ENCODE measurements at regions not wholly inside any gene's neighbourhood (a gene's known extent, or its start where the extent isn't known, plus 50 kb on each side); places are given as distances from the start of the nearest gene placed in this dataset.

DNA sequence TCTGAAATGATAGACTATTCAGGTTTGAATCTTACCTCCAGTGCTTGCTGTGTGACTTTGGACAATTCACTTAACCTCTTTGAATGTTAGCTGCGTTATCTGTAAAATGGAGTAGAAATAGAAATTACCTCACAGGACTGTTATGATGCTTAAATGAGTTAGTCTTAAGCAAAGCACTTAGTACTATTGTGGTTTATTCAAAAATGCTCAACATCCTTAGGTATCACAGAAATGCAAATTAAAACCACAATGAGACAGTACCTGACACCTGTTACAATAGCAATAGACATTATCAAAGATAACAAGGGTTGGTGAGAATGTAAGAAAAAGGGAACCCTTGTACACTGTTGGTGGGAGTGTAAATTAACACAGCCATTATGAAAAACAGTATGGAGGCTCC lies 77.6 kb upstream of the FREM1 start:
- no peak overlapping the region for H3K27ac ChIP-seq
- TF ChIP-seq, protein P1, sequence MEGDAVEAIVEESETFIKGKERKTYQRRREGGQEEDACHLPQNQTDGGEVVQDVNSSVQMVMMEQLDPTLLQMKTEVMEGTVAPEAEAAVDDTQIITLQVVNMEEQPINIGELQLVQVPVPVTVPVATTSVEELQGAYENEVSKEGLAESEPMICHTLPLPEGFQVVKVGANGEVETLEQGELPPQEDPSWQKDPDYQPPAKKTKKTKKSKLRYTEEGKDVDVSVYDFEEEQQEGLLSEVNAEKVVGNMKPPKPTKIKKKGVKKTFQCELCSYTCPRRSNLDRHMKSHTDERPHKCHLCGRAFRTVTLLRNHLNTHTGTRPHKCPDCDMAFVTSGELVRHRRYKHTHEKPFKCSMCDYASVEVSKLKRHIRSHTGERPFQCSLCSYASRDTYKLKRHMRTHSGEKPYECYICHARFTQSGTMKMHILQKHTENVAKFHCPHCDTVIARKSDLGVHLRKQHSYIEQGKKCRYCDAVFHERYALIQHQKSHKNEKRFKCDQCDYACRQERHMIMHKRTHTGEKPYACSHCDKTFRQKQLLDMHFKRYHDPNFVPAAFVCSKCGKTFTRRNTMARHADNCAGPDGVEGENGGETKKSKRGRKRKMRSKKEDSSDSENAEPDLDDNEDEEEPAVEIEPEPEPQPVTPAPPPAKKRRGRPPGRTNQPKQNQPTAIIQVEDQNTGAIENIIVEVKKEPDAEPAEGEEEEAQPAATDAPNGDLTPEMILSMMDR (conservative IDR thresholded peaks at IDR 0.05): no peak
- no peak for TF ChIP-seq ZFX (IDR thresholded peaks at IDR 0.05)

DNA sequence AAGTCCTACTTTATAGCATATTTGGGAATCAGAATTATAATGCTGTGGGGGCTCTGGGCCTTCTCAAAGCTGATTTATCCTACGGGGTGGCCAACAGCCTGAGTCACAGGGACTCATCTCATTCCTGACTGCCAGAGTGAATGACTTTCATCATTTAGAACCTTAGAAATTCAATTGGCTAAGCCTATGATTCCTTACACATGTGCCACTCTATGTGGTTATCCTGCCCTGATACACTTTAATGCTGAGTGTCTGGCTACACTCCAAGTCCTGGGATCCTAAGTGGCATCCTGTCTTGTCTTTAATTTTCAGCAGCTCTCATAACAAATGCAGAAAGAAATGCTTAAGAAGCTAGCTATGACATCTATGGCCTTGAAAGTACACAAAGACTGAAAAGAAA lies 75.2 kb upstream of the FREM1 start:
- TF ChIP-seq, protein P1 (conservative IDR thresholded peaks at IDR 0.05): no peak
- no peak for TF ChIP-seq ZFX (IDR thresholded peaks at IDR 0.05)
- no peak overlapping the region for H3K27ac ChIP-seq

DNA sequence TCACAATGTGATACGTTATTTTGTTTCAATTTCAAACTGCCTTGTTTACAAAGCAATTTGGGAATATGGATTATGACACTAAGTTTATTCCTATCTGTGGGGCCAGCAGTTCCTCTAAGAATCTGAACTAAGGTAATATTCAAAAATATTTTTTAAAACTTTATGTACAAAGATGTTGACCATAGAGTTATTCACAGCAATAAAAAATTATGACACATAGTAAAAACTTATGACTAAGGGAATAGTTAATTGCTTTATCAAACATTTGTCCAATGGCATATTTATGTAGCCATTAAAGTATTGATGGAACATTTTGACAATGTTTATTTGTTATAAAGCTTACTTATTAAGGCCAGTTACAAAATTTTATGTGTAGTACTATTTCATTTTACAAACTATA lies 73.4 kb upstream of the FREM1 start:
- no peak for TF ChIP-seq ZFX (IDR thresholded peaks at IDR 0.05)
- TF ChIP-seq, protein P1 (conservative IDR thresholded peaks at IDR 0.05): no peak
- no peak overlapping the region for H3K27ac ChIP-seq

DNA sequence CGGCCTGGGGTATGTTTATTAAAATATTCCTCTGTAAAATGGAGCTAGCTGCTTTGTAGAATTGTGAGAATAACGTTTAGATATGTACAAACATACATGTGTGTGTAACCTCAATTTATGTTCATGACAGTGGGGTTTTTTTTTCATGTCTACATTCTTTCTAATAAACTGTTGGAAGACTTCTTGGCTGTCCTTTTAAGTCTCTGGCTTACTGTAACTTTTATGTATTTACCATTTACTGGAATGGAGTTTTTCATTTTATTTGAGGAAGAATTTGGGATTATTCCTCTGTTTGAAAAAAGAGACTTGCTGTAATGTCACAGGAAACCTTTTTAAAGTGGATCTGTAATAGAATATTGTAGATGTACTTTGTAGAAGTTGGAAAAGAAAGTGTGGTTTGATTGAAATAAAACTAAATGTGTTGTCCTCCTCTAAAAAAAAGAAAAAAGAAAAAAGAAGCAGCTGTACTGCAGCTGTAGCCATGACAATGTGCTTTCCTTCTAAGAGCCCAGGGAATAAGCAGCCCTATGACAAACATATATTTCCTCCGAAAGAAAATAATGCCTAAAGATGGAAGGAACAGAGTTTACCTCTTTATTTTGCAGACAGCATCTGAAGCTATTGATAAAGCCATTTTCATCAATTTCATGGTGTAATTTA lies 71.2 kb upstream of the FREM1 start:
- no peak overlapping the region for H3K27ac ChIP-seq
- no peak for TF ChIP-seq ZFX (IDR thresholded peaks at IDR 0.05)
- TF ChIP-seq, protein P1 (conservative IDR thresholded peaks at IDR 0.05): no peak

DNA sequence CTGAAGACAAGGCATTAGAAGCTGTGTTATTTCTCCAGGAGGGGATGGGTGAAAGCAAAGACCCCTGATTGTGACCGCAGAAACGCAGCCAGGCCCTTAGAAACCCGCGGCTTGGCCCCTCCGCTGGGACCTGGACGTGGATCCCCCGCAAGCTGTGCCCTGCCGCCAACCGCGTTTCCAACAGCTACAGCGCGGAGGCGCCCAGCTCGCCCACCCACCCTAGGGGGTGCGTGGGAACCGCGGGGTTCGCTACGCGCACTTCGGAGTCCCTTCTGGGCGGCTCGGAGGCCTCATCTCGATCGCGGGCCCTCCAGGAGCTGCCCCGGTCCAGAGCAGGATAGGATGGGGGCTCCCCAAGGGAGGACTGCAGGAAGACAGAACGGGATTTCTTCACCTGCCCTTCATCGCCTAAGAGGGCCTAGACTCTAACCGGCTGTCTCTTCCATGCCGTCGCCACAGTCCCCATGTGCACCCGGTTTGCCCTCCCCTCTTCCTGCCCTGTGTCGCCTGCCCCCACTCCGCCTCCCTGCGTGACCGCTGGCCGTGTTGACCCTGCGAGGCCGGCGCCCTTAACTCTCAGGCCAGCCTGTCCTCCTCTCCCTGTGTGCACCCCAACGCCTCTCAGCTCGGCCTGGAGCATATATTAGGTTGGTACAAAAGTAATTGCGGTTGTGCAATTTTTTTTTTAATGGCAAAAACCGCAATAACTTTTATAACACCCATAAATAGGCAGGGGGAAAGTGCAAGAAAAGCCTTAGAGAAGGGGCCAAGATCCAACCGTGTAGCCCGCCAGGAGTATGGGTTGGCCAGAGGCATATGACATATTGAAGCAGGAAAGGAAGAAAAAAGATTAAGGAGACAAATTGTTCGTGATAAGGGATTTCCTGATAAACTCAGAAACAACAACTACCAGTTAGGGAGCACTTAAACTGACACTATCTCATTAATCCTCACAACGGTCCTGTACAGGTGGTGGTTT lies 68.1 kb upstream of the FREM1 start:
- H3K27ac ChIP-seq: no peak overlapping the region
- TF ChIP-seq, protein P1 (conservative IDR thresholded peaks at IDR 0.05): no peak
- no peak for TF ChIP-seq ZFX (IDR thresholded peaks at IDR 0.05)

DNA sequence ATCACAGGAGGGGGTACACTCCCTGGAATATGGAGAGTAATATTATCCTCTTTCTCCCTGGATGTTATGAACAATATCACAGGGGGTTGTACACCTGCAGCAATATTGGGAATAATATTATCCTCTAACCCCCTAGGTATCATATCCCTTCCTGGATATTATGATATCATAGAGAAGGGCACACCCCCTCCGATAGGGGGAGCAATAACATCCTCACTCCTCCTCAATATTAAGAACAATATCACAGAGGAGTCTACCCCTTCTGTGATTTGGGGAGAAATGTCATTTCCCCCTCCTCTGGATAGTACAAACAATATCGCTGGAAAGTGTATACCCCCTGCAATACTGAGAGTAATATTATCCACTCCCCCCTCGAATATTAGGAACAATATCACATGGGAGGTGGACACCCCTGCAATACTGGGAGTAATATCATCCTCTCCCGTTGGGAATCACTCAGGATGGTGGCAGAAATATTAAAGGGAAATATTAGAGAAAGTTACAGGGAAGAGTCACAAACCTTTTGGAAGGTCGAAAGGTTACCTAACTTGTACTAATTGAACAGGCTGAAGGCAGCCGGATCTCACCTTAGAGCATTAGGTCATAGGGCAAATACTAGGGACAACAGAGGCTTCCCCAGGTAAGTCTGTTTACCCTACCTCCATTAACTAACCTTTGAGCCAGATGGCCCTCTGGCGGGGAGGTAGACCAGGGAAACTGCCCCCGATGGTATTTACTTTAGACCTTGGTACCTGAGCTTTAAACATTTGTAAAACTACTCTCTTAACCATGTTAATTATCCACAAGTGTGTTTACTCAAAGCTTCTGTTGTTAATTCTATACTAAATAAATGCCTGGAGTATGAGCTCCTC lies 57.5 kb upstream of the FREM1 start:
- TF ChIP-seq, protein P1 (conservative IDR thresholded peaks at IDR 0.05): peak; percentile 60
- no peak for TF ChIP-seq ZFX (IDR thresholded peaks at IDR 0.05)
- H3K27ac ChIP-seq: no peak overlapping the region
